HG03439 (cell line): ENCODE measurements at regions not wholly inside any gene's neighbourhood (a gene's known extent, or its start where the extent isn't known, plus 50 kb on each side); places are given as distances from the start of the nearest gene placed in this dataset.
A peak's percentile ranks its signal among the peaks of the same experiment; 100 is the strongest.

ENCODE experiments used
- ATAC-seq: cut with Tn5 transposase; IDR thresholded peaks from one replicate; pipeline ENCODE4 v1.9.1; 2021; ENCODE audit warnings: mild to moderate bottlenecking, moderate library complexity; ENCODE audit not compliant: unreplicated experiment

GRCh38 chr2:147099845-147100244 is 745.0 kb upstream of the ACVR2A start:
- ATAC-seq = no peak

GRCh38 chr2:147098940-147099339 is 745.9 kb upstream of the ACVR2A start:
- no peak for ATAC-seq

GRCh38 chr2:147097747-147098146 is 747.1 kb upstream of the ACVR2A start:
- no peak for ATAC-seq

GRCh38 chr2:147096671-147097070 is 748.2 kb upstream of the ACVR2A start:
- ATAC-seq = no peak

- ATAC-seq = no peak
Observed at GRCh38 chr2:147095376-147095775, 749.5 kb upstream of the ACVR2A start.

GRCh38 chr2:147094077-147094476 is 750.8 kb upstream of the ACVR2A start:
- ATAC-seq = no peak

- ATAC-seq = no peak
Observed at GRCh38 chr2:147092266-147092665, 752.6 kb upstream of the ACVR2A start.

GRCh38 chr2:147091448-147091847 is 753.4 kb upstream of the ACVR2A start:
- ATAC-seq = no peak

GRCh38 chr2:147088871-147089270 is 756.0 kb upstream of the ACVR2A start:
- ATAC-seq = no peak

- ATAC-seq = no peak
Observed at GRCh38 chr2:147086715-147087114, 758.1 kb upstream of the ACVR2A start.

- no peak for ATAC-seq
Observed at GRCh38 chr2:147083664-147084063, 761.2 kb upstream of the ACVR2A start.

- peak; percentile 84 for ATAC-seq
Observed at GRCh38 chr2:147082850-147083522, 761.8 kb upstream of the ACVR2A start.

GRCh38 chr2:147081831-147082230 is 763.0 kb upstream of the ACVR2A start:
- ATAC-seq = no peak

GRCh38 chr2:147076634-147077033 is 768.2 kb upstream of the ACVR2A start:
- no peak for ATAC-seq

GRCh38 chr2:147068071-147068470 is 776.8 kb upstream of the ACVR2A start:
- ATAC-seq = no peak

- ATAC-seq = no peak
Observed at GRCh38 chr2:147067136-147067535, 777.7 kb upstream of the ACVR2A start.

GRCh38 chr2:147062073-147062472 is 782.8 kb upstream of the ACVR2A start:
- no peak for ATAC-seq

GRCh38 chr2:147061269-147061668 is 783.6 kb upstream of the ACVR2A start:
- no peak for ATAC-seq

- ATAC-seq = no peak
Observed at GRCh38 chr2:147057892-147058490, 786.8 kb upstream of the ACVR2A start.

- no peak for ATAC-seq
Observed at GRCh38 chr2:147051814-147052213, 793.0 kb upstream of the ACVR2A start.

GRCh38 chr2:147051248-147051647 is 793.6 kb upstream of the ACVR2A start:
- no peak for ATAC-seq

- no peak for ATAC-seq
Observed at GRCh38 chr2:147049957-147050356, 794.9 kb upstream of the ACVR2A start.

GRCh38 chr2:147046473-147046872 is 798.4 kb upstream of the ACVR2A start:
- no peak for ATAC-seq
